Esophagus muscularis mucosa (tissue), 3 donors: ENCODE measurements at regions not wholly inside any gene's neighbourhood (a gene's known extent, or its start where the extent isn't known, plus 50 kb on each side); places are given as distances from the start of the nearest gene placed in this dataset.

Experiments
- POLR2A ChIP-seq: fragments of 450-650 bp; IDR thresholded peaks from one replicate; pipeline ENCODE4 v1.6.1; 2017; ENCODE audit warnings: antibody characterized with exemption, moderate library complexity, mild to moderate bottlenecking, low read depth
- POLR2AphosphoS5 ChIP-seq, 2 donors: sonication (generic); formaldehyde crosslinking; IDR thresholded peaks; one replicate each; pipeline ENCODE4 v1.6.1; 2017; ENCODE audit warnings: antibody characterized with exemption in 2 of 2
- TF ChIP-seq, protein P1 (sequence below), 3 experiments: fragments of 200-600 bp in 2 of 3; fragments of 450-650 bp in 1 of 3; sonication (generic) in 2 of 3; IDR thresholded peaks; one replicate each; pipeline ENCODE4 v1.5.1; 2017 to 2019; ENCODE audit warnings: antibody characterized with exemption in 3 of 3, mild to moderate bottlenecking in 2 of 3, moderate library complexity in 1 of 3

DNA sequence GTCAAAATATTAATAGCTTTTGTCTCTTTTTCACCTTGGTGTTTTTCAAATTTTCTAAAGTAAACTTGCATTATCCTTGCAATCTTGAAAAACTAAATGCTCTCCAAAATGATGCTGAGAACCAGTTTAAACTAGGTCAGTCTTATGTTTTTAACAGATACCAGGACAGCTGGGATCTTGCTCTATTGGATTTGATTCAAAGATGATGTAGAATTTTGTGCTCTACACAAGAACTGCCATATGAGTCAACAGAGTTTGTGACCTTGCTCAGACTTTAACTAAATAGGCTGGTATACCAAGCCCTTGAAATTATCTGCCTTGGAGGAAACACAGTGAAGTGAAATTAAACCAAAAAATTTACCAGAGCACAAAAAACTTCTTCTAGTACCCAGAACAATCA lies 991.1 kb downstream of the STPG2 start:
- TF ChIP-seq POLR2A (no peak), POLR2AphosphoS5 (IDR thresholded peaks at IDR 0.05) (no peak)
- TF ChIP-seq, protein P1, sequence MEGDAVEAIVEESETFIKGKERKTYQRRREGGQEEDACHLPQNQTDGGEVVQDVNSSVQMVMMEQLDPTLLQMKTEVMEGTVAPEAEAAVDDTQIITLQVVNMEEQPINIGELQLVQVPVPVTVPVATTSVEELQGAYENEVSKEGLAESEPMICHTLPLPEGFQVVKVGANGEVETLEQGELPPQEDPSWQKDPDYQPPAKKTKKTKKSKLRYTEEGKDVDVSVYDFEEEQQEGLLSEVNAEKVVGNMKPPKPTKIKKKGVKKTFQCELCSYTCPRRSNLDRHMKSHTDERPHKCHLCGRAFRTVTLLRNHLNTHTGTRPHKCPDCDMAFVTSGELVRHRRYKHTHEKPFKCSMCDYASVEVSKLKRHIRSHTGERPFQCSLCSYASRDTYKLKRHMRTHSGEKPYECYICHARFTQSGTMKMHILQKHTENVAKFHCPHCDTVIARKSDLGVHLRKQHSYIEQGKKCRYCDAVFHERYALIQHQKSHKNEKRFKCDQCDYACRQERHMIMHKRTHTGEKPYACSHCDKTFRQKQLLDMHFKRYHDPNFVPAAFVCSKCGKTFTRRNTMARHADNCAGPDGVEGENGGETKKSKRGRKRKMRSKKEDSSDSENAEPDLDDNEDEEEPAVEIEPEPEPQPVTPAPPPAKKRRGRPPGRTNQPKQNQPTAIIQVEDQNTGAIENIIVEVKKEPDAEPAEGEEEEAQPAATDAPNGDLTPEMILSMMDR (IDR thresholded peaks at IDR 0.05) = no peak
